GM12891 (cell line): ENCODE measurements at regions not wholly inside any gene's neighbourhood (a gene's known extent, or its start where the extent isn't known, plus 50 kb on each side); places are given as distances from the start of the nearest gene placed in this dataset.

Experiments used
- PAX5 ChIP-seq: IDR thresholded peaks from 2 replicates; pipeline ENCODE4 v1.6.1; 2011; ENCODE audit warnings: low read length, moderate library complexity, mild to moderate bottlenecking; ENCODE audit not compliant: insufficient read depth, severe bottlenecking
- POLR2A ChIP-seq: IDR thresholded peaks from 2 replicates; pipeline ENCODE4 v1.6.1; 2011; ENCODE audit warnings: low read depth, low read length, control low read depth
- POLR2AphosphoS5 ChIP-seq: IDR thresholded peaks from 2 replicates; pipeline ENCODE4 v1.6.1; 2011; ENCODE audit warnings: low read depth, low read length, control low read depth
- POU2F2 ChIP-seq: IDR thresholded peaks from 2 replicates; pipeline ENCODE4 v1.6.1; 2011; ENCODE audit warnings: low read depth, mild to moderate bottlenecking, control low read depth, low read length, moderate library complexity
- SPI1 ChIP-seq: IDR thresholded peaks from 2 replicates; pipeline ENCODE4 v1.6.1; 2011; ENCODE audit warnings: low read depth, low read length, control low read depth
- TAF1 ChIP-seq: IDR thresholded peaks from 2 replicates; pipeline ENCODE4 v1.6.1; 2011; ENCODE audit warnings: low read depth, low read length, control low read depth

DNA sequence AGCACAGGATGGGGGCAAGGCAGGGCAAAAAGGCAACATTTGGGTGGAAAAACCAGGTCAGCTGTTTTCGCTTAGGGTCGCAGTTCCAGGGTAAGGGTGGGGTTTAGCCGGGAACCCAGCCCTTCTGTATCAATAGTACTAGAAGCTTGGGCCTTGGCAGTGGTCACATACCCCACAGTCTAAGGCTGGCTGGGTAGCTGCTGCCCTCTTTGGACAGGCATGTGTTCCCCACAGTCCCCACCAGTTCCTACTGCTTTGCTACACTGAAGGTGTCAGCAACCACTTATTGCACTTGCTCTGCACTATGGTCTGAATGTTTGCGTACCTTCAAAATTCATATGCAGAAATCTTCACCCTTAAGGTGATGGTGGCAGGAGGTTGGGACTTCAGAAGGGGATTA, 349.8 kb downstream of the LTN1 start:
- TF ChIP-seq POLR2AphosphoS5 (no peak), TAF1 (no peak), POLR2A (no peak), SPI1 (no peak), PAX5 (no peak), POU2F2 (no peak)
